Lower leg skin (tissue), 3 donors: ENCODE measurements at regions not wholly inside any gene's neighbourhood (a gene's known extent, or its start where the extent isn't known, plus 50 kb on each side); places are given as distances from the start of the nearest gene placed in this dataset.

ENCODE experiments used
- POLR2A ChIP-seq, 2 donors: fragments of 450-650 bp; IDR thresholded peaks; one replicate each; pipeline ENCODE4 v1.6.1; 2016 to 2017; ENCODE audit warnings: antibody characterized with exemption in 2 of 2, mild to moderate bottlenecking in 1 of 2, moderate library complexity in 1 of 2
- TF ChIP-seq, protein P1 (sequence below), 3 donors: fragments of 450-650 bp; IDR thresholded peaks; one replicate each; pipeline ENCODE4 v1.5.1; 2016; ENCODE audit warnings: antibody characterized with exemption in 3 of 3, mild to moderate bottlenecking in 3 of 3, moderate library complexity in 2 of 3

DNA sequence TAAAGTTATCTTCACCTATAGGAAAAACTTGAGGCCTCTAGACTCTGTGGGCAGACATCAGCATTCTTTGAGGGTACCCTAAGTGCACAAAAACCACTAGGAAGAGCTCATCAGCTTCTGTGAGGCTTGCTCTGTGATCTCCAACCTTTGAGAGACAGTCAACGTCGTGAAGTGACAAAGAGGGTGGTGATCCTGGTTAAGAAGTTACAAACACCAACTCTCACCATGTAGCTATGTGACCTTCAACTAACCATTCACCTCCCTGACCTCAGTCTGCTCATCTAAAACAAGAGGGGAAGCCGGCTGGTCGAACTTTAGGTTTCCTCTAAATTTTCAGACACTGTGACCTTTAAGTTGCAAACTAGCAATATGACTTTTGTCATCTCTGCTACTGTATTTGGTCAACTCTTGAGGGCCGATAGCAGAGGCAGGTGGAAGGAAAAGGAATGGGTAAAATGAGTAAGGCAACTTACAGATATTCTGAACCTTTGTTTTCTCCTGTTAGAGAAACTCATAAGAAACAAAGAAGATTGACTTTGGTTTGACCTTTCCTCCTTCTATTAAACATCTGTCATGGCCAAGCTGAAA, 103.2 kb upstream of the PARP11 start:
- TF ChIP-seq, protein P1, sequence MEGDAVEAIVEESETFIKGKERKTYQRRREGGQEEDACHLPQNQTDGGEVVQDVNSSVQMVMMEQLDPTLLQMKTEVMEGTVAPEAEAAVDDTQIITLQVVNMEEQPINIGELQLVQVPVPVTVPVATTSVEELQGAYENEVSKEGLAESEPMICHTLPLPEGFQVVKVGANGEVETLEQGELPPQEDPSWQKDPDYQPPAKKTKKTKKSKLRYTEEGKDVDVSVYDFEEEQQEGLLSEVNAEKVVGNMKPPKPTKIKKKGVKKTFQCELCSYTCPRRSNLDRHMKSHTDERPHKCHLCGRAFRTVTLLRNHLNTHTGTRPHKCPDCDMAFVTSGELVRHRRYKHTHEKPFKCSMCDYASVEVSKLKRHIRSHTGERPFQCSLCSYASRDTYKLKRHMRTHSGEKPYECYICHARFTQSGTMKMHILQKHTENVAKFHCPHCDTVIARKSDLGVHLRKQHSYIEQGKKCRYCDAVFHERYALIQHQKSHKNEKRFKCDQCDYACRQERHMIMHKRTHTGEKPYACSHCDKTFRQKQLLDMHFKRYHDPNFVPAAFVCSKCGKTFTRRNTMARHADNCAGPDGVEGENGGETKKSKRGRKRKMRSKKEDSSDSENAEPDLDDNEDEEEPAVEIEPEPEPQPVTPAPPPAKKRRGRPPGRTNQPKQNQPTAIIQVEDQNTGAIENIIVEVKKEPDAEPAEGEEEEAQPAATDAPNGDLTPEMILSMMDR (IDR thresholded peaks at IDR 0.05), result no peak
- TF ChIP-seq POLR2A (IDR thresholded peaks at IDR 0.05), result no peak
